GM21576 (cell line): ENCODE measurements at regions not wholly inside any gene's neighbourhood (a gene's known extent, or its start where the extent isn't known, plus 50 kb on each side); places are given as distances from the start of the nearest gene placed in this dataset.

Source experiments
- ATAC-seq: cut with Tn5 transposase; IDR thresholded peaks from one replicate; pipeline ENCODE4 v1.9.1; 2021; ENCODE audit warnings: mild to moderate bottlenecking, moderate library complexity; ENCODE audit not compliant: unreplicated experiment

GRCh38 chr5:63375851-63376250 lies 586.4 kb downstream of the HTR1A start:
- no peak for ATAC-seq

- no peak for ATAC-seq
These were observed 588.2 kb downstream of the HTR1A start for GRCh38 chr5:63374085-63374484.

GRCh38 chr5:63351164-63351563 lies 611.1 kb downstream of the HTR1A start:
- no peak for ATAC-seq

- ATAC-seq: no peak
These were observed 615.8 kb downstream of the HTR1A start for GRCh38 chr5:63346451-63346850.

- no peak for ATAC-seq
These were observed 620.8 kb downstream of the HTR1A start for GRCh38 chr5:63341442-63341841.

- ATAC-seq: no peak
These were observed 638.3 kb downstream of the HTR1A start for GRCh38 chr5:63323926-63324325.

- no peak for ATAC-seq
These were observed 647.7 kb downstream of the HTR1A start for GRCh38 chr5:63314551-63314950.

GRCh38 chr5:63310644-63311043 lies 651.6 kb downstream of the HTR1A start:
- ATAC-seq: no peak

GRCh38 chr5:63306909-63307308 lies 655.3 kb downstream of the HTR1A start:
- ATAC-seq: no peak

- no peak for ATAC-seq
These were observed 668.9 kb downstream of the HTR1A start for GRCh38 chr5:63293317-63293716.

- ATAC-seq: no peak
These were observed 675.5 kb downstream of the HTR1A start for GRCh38 chr5:63286724-63287123.

GRCh38 chr5:63263411-63263810 lies 684.8 kb downstream of the LRRC70 start:
- ATAC-seq: no peak

GRCh38 chr5:63262185-63262981 lies 683.8 kb downstream of the LRRC70 start:
- ATAC-seq: no peak

- ATAC-seq: no peak
These were observed 683.1 kb downstream of the LRRC70 start for GRCh38 chr5:63261695-63262094.

- ATAC-seq: no peak
These were observed 677.0 kb downstream of the LRRC70 start for GRCh38 chr5:63255594-63255993.

GRCh38 chr5:63250939-63251338 lies 672.3 kb downstream of the LRRC70 start:
- ATAC-seq: no peak

GRCh38 chr5:63249960-63250359 lies 671.3 kb downstream of the LRRC70 start:
- no peak for ATAC-seq

- no peak for ATAC-seq
These were observed 669.0 kb downstream of the LRRC70 start for GRCh38 chr5:63247651-63248050.

- no peak for ATAC-seq
These were observed 666.7 kb downstream of the LRRC70 start for GRCh38 chr5:63245271-63245670.

- no peak for ATAC-seq
These were observed 661.6 kb downstream of the LRRC70 start for GRCh38 chr5:63240063-63240755.

- no peak for ATAC-seq
These were observed 655.3 kb downstream of the LRRC70 start for GRCh38 chr5:63233911-63234310.

- no peak for ATAC-seq
These were observed 654.7 kb downstream of the LRRC70 start for GRCh38 chr5:63233361-63233760.
